H1 (cell line): ENCODE measurements at regions not wholly inside any gene's neighbourhood (a gene's known extent, or its start where the extent isn't known, plus 50 kb on each side); places are given as distances from the start of the nearest gene placed in this dataset.

Experiments
- CTCF ChIA-PET: fragments of 300-600 bp; sonication (Branson Sonifier 250); formaldehyde crosslinking; loops from one replicate; lab custom pipeline; 2021; ENCODE audit not compliant: partially characterized antibody; lab: Charles Lee
- POLR2A ChIA-PET: fragments of 300-600 bp; sonication (Branson Sonifier 250); formaldehyde crosslinking; loops from one replicate; lab custom pipeline; 2021; ENCODE audit warnings: inconsistent platforms; ENCODE audit not compliant: partially characterized antibody; lab: Charles Lee
- DNase-seq, 2 experiments: peaks; one replicate each; pipeline versions ENCODE4 v3.0.0 to v3.0.0-alpha.2; 2010 to 2022; ENCODE audit warnings: low spot score in 2 of 2, low read depth in 1 of 2, mixed read lengths in 1 of 2
- FAIRE-seq: peaks from 2 replicates; lab custom pipeline; 2011; peaks lifted over from hg19 to GRCh38; lab: Jason Lieb, UNC
- H2AFZ ChIP-seq: 2 replicates; pipeline ENCODE4 v1.8.1; 2012; ENCODE audit warnings: low read length, inconsistent platforms
- H2AK5ac ChIP-seq: 2 replicates; pipeline ENCODE4 v1.6.1; 2013; ENCODE audit warnings: low read depth, low read length
- H2BK120ac ChIP-seq: replicated peaks from 2 replicates; pipeline ENCODE3; 2013; ENCODE audit warnings: low read depth, low read length, inconsistent platforms
- H2BK12ac ChIP-seq: 2 replicates; pipeline ENCODE4 v1.6.1; 2013; ENCODE audit warnings: low read depth, low read length
- H2BK15ac ChIP-seq: 2 replicates; pipeline ENCODE4 v1.6.1; 2013; ENCODE audit warnings: low read length
- H2BK20ac ChIP-seq: 2 replicates; pipeline ENCODE4 v1.6.1; 2013; ENCODE audit warnings: low read length
- H2BK5ac ChIP-seq: 2 replicates; pipeline ENCODE4 v1.6.1; 2013; ENCODE audit warnings: low read depth, low read length
- H3K14ac ChIP-seq: 2 replicates; pipeline ENCODE4 v1.6.1; 2013; ENCODE audit warnings: inconsistent platforms; ENCODE audit not compliant: insufficient read length
- H3K18ac ChIP-seq: 2 replicates; pipeline ENCODE4 v1.6.1; 2013; ENCODE audit warnings: low read length; ENCODE audit errors: extremely low read depth
- H3K23ac ChIP-seq: 2 replicates; pipeline ENCODE4 v1.6.1; 2013; ENCODE audit warnings: inconsistent platforms; ENCODE audit not compliant: insufficient read length
- H3K23me2 ChIP-seq: 2 replicates; pipeline ENCODE4 v1.6.1; 2013; ENCODE audit warnings: low read depth, low read length
- H3K27ac ChIP-seq: 2 replicates; pipeline ENCODE4 v1.6.1; 2011; ENCODE audit warnings: low read depth, low read length, inconsistent platforms
- H3K27me3 ChIP-seq, 4 experiments: replicated peaks in 1 of 4; 1 replicate in 1 of 4; 2 replicates in 3 of 4; pipeline versions ENCODE4 v1.6.1 to v1.8.1; 2011 to 2013; ENCODE audit warnings: low read length in 3 of 4, mild to moderate bottlenecking in 3 of 4, inconsistent platforms in 2 of 4, mixed read lengths in 2 of 4, moderate library complexity in 1 of 4; ENCODE audit not compliant: control insufficient read depth in 3 of 4, insufficient read depth in 3 of 4; ENCODE audit errors: extremely low read depth in 1 of 4
- H3K36me3 ChIP-seq, 4 experiments: 2 replicates each; pipeline versions ENCODE4 v1.6.1 to v1.8.1; 2011 to 2013; ENCODE audit warnings: mild to moderate bottlenecking in 4 of 4, low read length in 3 of 4, moderate library complexity in 2 of 4, control low read depth in 1 of 4, inconsistent platforms in 1 of 4; ENCODE audit not compliant: insufficient read depth in 4 of 4, control insufficient read depth in 2 of 4
- H3K4ac ChIP-seq: replicated peaks from 2 replicates; pipeline ENCODE3; 2013; ENCODE audit warnings: low read length, low read depth, mixed read lengths, inconsistent platforms; ENCODE audit not compliant: insufficient read length
- H3K4me1 ChIP-seq, 4 experiments: replicated peaks in 1 of 4; 1 replicate in 1 of 4; 2 replicates in 3 of 4; pipeline versions ENCODE4 v1.6.1 to v1.8.1; 2011 to 2013; ENCODE audit warnings: low read length in 3 of 4, inconsistent platforms in 2 of 4, mixed read lengths in 1 of 4; ENCODE audit not compliant: insufficient read depth in 4 of 4, control insufficient read depth in 3 of 4
- H3K4me2 ChIP-seq, 2 experiments: 2 replicates each; pipeline versions ENCODE4 v1.6.1 to v1.8.1; 2011 to 2013; ENCODE audit warnings: low read depth in 2 of 2, low read length in 2 of 2, control low read depth in 1 of 2, inconsistent platforms in 1 of 2, mild to moderate bottlenecking in 1 of 2; ENCODE audit not compliant: insufficient read depth in 1 of 2
- H3K4me3 ChIP-seq, 4 experiments: fragments of 200-600, 300-600 bp in 1 of 4; sonication (generic), shearing (Covaris generic), sonication (Bioruptor Twin) in 1 of 4; 2 replicates each; pipeline versions ENCODE4 v1.5.1 to v1.8.1; 2011 to 2016; ENCODE audit warnings: low read length in 4 of 4, low read depth in 3 of 4, control low read depth in 2 of 4, inconsistent platforms in 2 of 4, mild to moderate bottlenecking in 2 of 4, mixed read lengths in 1 of 4, moderate library complexity in 1 of 4; ENCODE audit not compliant: insufficient read depth in 2 of 4; ENCODE audit errors: extremely low read depth in 1 of 4
- H3K56ac ChIP-seq: replicated peaks from 2 replicates; pipeline ENCODE3; 2013; ENCODE audit warnings: low read depth, mild to moderate bottlenecking, mixed read lengths, low read length, inconsistent platforms; ENCODE audit not compliant: insufficient read length
- H3K79me1 ChIP-seq: 2 replicates; pipeline ENCODE4 v1.6.1; 2013; ENCODE audit warnings: low read depth, low read length, control low read depth
- H3K79me2 ChIP-seq, 2 experiments: 2 replicates each; pipeline versions ENCODE4 v1.6.1 to v1.8.1; 2012 to 2013; ENCODE audit warnings: low read length in 2 of 2, mild to moderate bottlenecking in 2 of 2, inconsistent platforms in 1 of 2; ENCODE audit not compliant: insufficient read depth in 2 of 2, control insufficient read depth in 1 of 2
- H3K9ac ChIP-seq, 4 experiments: replicated peaks in 1 of 4; 1 replicate in 1 of 4; 2 replicates in 3 of 4; pipeline versions ENCODE4 v1.6.1 to v1.8.1; 2011 to 2013; ENCODE audit warnings: low read depth in 3 of 4, low read length in 3 of 4, control low read depth in 2 of 4, mild to moderate bottlenecking in 2 of 4, moderate library complexity in 2 of 4, inconsistent platforms in 1 of 4; ENCODE audit errors: extremely low read depth in 1 of 4
- H3K9me3 ChIP-seq, 2 experiments: 2 replicates each; pipeline versions ENCODE4 v1.6.1 to v1.8.1; 2012 to 2013; ENCODE audit warnings: mild to moderate bottlenecking in 2 of 2, moderate library complexity in 2 of 2, control low read depth in 1 of 2, inconsistent platforms in 1 of 2, low read depth in 1 of 2, low read length in 1 of 2, mixed read lengths in 1 of 2; ENCODE audit not compliant: insufficient read depth in 2 of 2
- H4K20me1 ChIP-seq, 2 experiments: replicated peaks in 1 of 2; 2 replicates each; pipeline versions ENCODE3 to v1.8.1; 2011 to 2013; ENCODE audit warnings: inconsistent platforms in 2 of 2, low read length in 2 of 2, mild to moderate bottlenecking in 1 of 2; ENCODE audit not compliant: insufficient read depth in 2 of 2, control insufficient read depth in 1 of 2
- H4K5ac ChIP-seq: 2 replicates; pipeline ENCODE4 v1.6.1; 2013; ENCODE audit warnings: low read length, low read depth, mixed read lengths, inconsistent platforms; ENCODE audit not compliant: insufficient read length
- H4K8ac ChIP-seq: 2 replicates; pipeline ENCODE4 v1.8.0; 2013; ENCODE audit warnings: mild to moderate bottlenecking, moderate library complexity, low read length, inconsistent platforms; ENCODE audit not compliant: insufficient read depth; ENCODE audit errors: extremely low read depth
- H4K91ac ChIP-seq: replicated peaks from 2 replicates; pipeline ENCODE3; 2013; ENCODE audit warnings: low read length, mixed read lengths, inconsistent platforms; ENCODE audit not compliant: insufficient read length
- ASH2L ChIP-seq: fragments of 200-600, 300-600 bp; sonication (generic); IDR thresholded peaks from one replicate; pipeline ENCODE4 v1.7.1; 2017; ENCODE audit warnings: low read length
- CHD2 ChIP-seq: IDR thresholded peaks from 2 replicates; pipeline ENCODE4 v1.6.1; 2012; ENCODE audit warnings: low read length, improper control_type of control experiment
- E2F6 ChIP-seq: IDR thresholded peaks from 2 replicates; pipeline ENCODE4 v1.6.1; 2012; ENCODE audit warnings: inconsistent platforms
- EP300 ChIP-seq, 2 experiments: IDR thresholded peaks; 1 replicate in 1 of 2; 2 replicates in 1 of 2; pipeline ENCODE4 v1.6.1; 2011 to 2012; ENCODE audit warnings: low read depth in 2 of 2, low read length in 2 of 2, mild to moderate bottlenecking in 2 of 2, borderline replicate concordance in 1 of 2, inconsistent platforms in 1 of 2, moderate library complexity in 1 of 2
- HDAC6 ChIP-seq: IDR thresholded peaks from one replicate; pipeline ENCODE4 v1.7.1; 2012; ENCODE audit warnings: low read depth, mild to moderate bottlenecking, inconsistent platforms, low read length, moderate library complexity
- NANOG ChIP-seq: IDR thresholded peaks from 2 replicates; pipeline ENCODE4 v1.6.1; 2011; ENCODE audit warnings: low read length, low read depth, mild to moderate bottlenecking, inconsistent platforms; ENCODE audit not compliant: insufficient read depth, poor library complexity, severe bottlenecking
- POLR2A ChIP-seq, 2 experiments: IDR thresholded peaks; 1 replicate in 1 of 2; 2 replicates in 1 of 2; pipeline ENCODE4 v1.6.1; 2011; ENCODE audit warnings: low read depth in 2 of 2, low read length in 2 of 2, mild to moderate bottlenecking in 2 of 2; ENCODE audit errors: control extremely low read depth in 1 of 2
- RAD21 ChIP-seq, 2 experiments: IDR thresholded peaks in 1 of 2; conservative IDR thresholded peaks in 1 of 2; 2 replicates each; pipeline ENCODE4 v1.6.1; 2011; ENCODE audit warnings: low read depth in 2 of 2, low read length in 2 of 2, improper control_type of control experiment in 1 of 2, inconsistent platforms in 1 of 2, mild to moderate bottlenecking in 1 of 2, moderate library complexity in 1 of 2
- RBBP5 ChIP-seq: IDR thresholded peaks from 2 replicates; pipeline ENCODE4 v1.7.1; 2012; ENCODE audit warnings: low read depth, mild to moderate bottlenecking, inconsistent platforms, low read length, moderate library complexity, borderline replicate concordance
- RXRA ChIP-seq: IDR thresholded peaks from 2 replicates; pipeline ENCODE4 v1.6.1; 2011; ENCODE audit warnings: low read depth, mild to moderate bottlenecking, low read length, moderate library complexity; ENCODE audit not compliant: insufficient read depth
- SIX5 ChIP-seq: IDR thresholded peaks from 2 replicates; pipeline ENCODE4 v1.6.1; 2011; ENCODE audit warnings: mild to moderate bottlenecking, low read depth, low read length
- TAF7 ChIP-seq: optimal IDR thresholded peaks from 2 replicates; pipeline ENCODE3; 2011; ENCODE audit warnings: low read depth, mild to moderate bottlenecking, inconsistent platforms, low read length, moderate library complexity, borderline replicate concordance
- TEAD4 ChIP-seq: IDR thresholded peaks from 2 replicates; pipeline ENCODE4 v1.6.1; 2012; ENCODE audit warnings: low read depth, low read length, inconsistent platforms, mixed read lengths
- ZNF274 ChIP-seq: IDR thresholded peaks from 2 replicates; pipeline ENCODE4 v1.7.0; 2012; ENCODE audit warnings: low read length, borderline replicate concordance; ENCODE audit errors: extremely low read depth
- WGBS, 2 experiments: shearing (Covaris generic) in 1 of 2; methylation state at CpG; one replicate each; pipeline versions ENCODE4 v1.1.6 to v1.1.7; 2013 to 2015; ENCODE audit warnings: low lambda C conversion rate in 2 of 2, mixed read lengths in 2 of 2, inconsistent platforms in 1 of 2, low coverage in 1 of 2, missing lambda C conversion rate in 1 of 2; ENCODE audit not compliant: insufficient replicate concordance in 2 of 2, insufficient coverage in 1 of 2, insufficient read length in 1 of 2; ENCODE audit errors: extremely low coverage in 1 of 2, missing lambda C conversion rate in 1 of 2; 5-methylcytosine and 5-hydroxymethylcytosine counted together

GRCh38 chr3:147924755-147925154, 515.6 kb downstream of the ZIC1 start:
- Histone ChIP-seq H3K14ac (no peak overlapping the region), H2BK15ac (no peak overlapping the region), H4K20me1 (no peaks in the 10 kb centered on the region), H3K27me3 (peaks cover 0 to 1% (median 0%) of the 10 kb centered on the region in 4 experiments; a peak in 1 of 7 replicates), H3K79me2 (no peaks in the 10 kb centered on the region), H3K36me3 (no peaks in the 10 kb centered on the region), H3K4ac (no peak overlapping the region), H3K4me2 (no peak overlapping the region), H4K5ac (no peak overlapping the region), H2BK20ac (no peak overlapping the region), H4K91ac (no peak overlapping the region), H3K4me3 (no peak overlapping the region), H2BK12ac (no peak overlapping the region), H3K4me1 (no peaks in the 10 kb centered on the region), H3K9me3 (no peaks in the 10 kb centered on the region), H3K18ac (no peak overlapping the region), H3K27ac (no peak overlapping the region), H4K8ac (no peak overlapping the region), H2AFZ (no peak overlapping the region), H3K23ac (no peak overlapping the region), H3K23me2 (no peaks in the 10 kb centered on the region), H2AK5ac (no peak overlapping the region), H2BK5ac (no peak overlapping the region), H3K79me1 (no peaks in the 10 kb centered on the region), H2BK120ac (no peak overlapping the region), H3K56ac (no peak overlapping the region), H3K9ac (no peak overlapping the region)
- WGBS, 2 experiments = 77% methylated on average over 1 of the region's 1 CpG; no CpG with 5 or more reads in 1 of the 2 experiments
- POLR2A ChIA-PET = no interaction called here
- CTCF ChIA-PET = interaction anchor here (1.4 kb wide), 1 partner anchor 13 kb away, joined by 4 read pairs; no protein-coding TSS in a partner anchor
- FAIRE-seq (no peak), DNase-seq (no peak)
- TF ChIP-seq TAF7 = no peak
- TF ChIP-seq RAD21 (IDR thresholded peaks at IDR 0.05 in 1 of 2, conservative IDR thresholded peaks at IDR 0.05 in 1 of 2; ENCODE audit: low read depth in 2 of 2, low read length in 2 of 2) = no peak
- TF ChIP-seq POLR2A (IDR thresholded peaks at IDR 0.05; ENCODE audit: control extremely low read depth in 1 of 2, low read depth in 2 of 2, low read length in 2 of 2) = no peak
- no peak for TF ChIP-seq RXRA
- no peak for TF ChIP-seq ZNF274
- TF ChIP-seq ASH2L = no peak
- no peak for TF ChIP-seq CHD2
- no peak for TF ChIP-seq RBBP5
- TF ChIP-seq E2F6 = no peak
- no peak for TF ChIP-seq NANOG
- TF ChIP-seq HDAC6 = no peak
- TF ChIP-seq EP300 (IDR thresholded peaks at IDR 0.05; ENCODE audit: borderline replicate concordance in 1 of 2, low read depth in 2 of 2, low read length in 2 of 2) = no peak
- no peak for TF ChIP-seq SIX5
- no peak for TF ChIP-seq TEAD4
